ENCODE measurements at regions not wholly inside any gene's neighbourhood (a gene's known extent, or its start where the extent isn't known, plus 50 kb on each side); places are given as distances from the start of the nearest gene placed in this dataset.
"Not testable (repeated sequence)": the region's sequence is repeated elsewhere in the genome, so short reads cannot be mapped to it uniquely, and the experiment has no call there.

DNA sequence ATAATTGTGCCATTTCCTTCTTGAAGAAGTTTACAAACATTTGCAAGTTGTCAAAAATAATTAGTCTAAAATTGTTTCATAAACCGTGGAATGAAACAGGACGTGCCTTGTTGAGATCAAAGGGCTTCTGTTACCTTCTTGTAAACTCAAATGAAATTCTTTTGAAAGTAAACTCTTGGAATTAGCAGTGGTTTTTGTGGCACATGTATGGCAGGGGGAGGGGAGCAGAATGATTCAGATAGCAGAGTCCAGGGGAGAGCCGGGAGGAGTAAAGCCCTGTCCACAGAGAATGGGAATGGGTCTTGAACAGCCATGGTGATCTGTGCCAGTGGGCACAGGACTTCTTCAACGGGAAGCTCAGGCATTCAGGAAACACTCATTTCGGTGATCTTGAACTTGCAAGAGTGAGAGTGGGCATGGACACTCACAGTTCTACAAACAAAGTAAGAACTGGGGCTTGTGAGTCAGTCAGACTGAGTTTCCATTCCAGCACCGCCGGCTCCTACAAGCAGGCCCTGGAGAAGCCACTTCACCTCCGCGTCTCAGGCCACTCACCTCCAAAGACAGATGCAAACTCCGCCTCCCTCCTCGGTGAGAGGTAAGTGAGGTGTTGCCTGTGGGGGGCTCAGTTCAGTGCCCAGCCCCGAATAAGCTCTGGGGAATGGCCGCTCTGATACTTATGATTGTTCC, 143.1 kb downstream of the CDH26 start:
- Mint-ChIP-seq H3K36me3 (ENCODE audit: low read depth) (no peaks in the 10 kb centered on the region), H3K4me3 (no peak overlapping the region), H3K9me3 (no peaks in the 10 kb centered on the region), H3K4me1 (ENCODE audit: low read depth) (no peaks in the 10 kb centered on the region), H3K27ac (no peak overlapping the region), H3K27me3 (ENCODE audit: low read depth) (peaks cover 7% of the 10 kb centered on the region)
- intact Hi-C loops (cut with micrococcal nuclease), result no loop called here
- CTCF ChIA-PET, result no interaction called here
- no peak for DNase-seq

DNA sequence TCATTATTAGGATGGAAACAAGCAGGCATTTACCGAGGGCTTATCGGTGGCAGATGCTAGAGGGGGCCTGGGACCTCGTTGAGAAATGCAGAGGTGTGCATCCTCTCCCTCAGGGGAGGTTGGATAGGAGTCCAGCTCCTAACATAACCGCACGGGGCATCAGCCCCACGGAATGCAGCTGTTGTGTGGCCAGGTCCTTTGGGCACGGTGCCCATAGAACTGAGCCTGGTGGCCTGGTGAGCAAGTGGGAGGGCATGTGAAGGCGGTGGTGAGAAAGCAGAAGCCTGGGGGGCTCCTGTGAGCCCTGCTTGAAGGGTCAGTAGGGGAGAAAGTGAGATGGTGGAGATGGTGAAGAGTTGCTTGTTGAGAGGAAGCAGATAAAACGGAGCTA, 143.7 kb downstream of the CDH26 start:
- Mint-ChIP-seq H3K36me3 (ENCODE audit: low read depth) (no peaks in the 10 kb centered on the region), H3K27ac (no peak overlapping the region), H3K4me3 (no peak overlapping the region), H3K9me3 (no peaks in the 10 kb centered on the region), H3K27me3 (ENCODE audit: low read depth) (peaks cover 7% of the 10 kb centered on the region), H3K4me1 (ENCODE audit: low read depth) (no peaks in the 10 kb centered on the region)
- CTCF ChIA-PET, result no interaction called here
- no peak for DNase-seq
- intact Hi-C loops (cut with micrococcal nuclease), result no loop called here

DNA sequence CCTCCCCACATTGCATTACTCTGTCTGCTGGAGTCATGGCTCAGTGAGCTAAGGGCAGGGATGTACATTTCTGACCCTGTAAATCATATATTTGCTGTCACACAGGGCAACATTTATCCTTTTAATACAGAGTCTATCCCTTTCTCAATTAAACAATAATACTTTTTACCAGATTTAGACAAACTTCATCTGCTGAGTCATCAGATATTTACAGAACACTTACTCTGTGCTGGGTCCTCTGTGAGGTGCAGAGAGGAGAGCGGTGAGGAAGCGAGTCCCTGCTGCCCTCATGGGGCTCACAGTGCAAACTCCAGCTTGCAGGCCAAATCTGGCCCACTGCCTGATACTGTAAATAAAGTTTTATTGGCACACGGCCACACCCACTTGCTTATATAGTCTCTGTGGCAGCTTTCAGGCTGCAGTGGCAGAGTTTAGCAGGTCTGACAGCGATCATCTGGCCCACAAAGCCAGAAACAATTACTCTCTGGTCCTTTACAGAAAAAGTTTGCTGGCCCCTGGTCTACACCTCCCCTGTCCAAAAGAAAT, 144.5 kb downstream of the CDH26 start:
- no peak for DNase-seq
- intact Hi-C loops (cut with micrococcal nuclease), result no loop called here
- no peak overlapping the region for H3K4me3 Mint-ChIP-seq
- CTCF ChIA-PET, result no interaction called here
- H3K27ac Mint-ChIP-seq, result no peak overlapping the region
- H3K27me3 Mint-ChIP-seq (ENCODE audit: low read depth), result peaks cover 6% of the 10 kb centered on the region
- no peaks in the 10 kb centered on the region for H3K4me1 Mint-ChIP-seq (ENCODE audit: low read depth)
- H3K9me3 Mint-ChIP-seq, result no peaks in the 10 kb centered on the region
- H3K36me3 Mint-ChIP-seq (ENCODE audit: low read depth), result no peaks in the 10 kb centered on the region

DNA sequence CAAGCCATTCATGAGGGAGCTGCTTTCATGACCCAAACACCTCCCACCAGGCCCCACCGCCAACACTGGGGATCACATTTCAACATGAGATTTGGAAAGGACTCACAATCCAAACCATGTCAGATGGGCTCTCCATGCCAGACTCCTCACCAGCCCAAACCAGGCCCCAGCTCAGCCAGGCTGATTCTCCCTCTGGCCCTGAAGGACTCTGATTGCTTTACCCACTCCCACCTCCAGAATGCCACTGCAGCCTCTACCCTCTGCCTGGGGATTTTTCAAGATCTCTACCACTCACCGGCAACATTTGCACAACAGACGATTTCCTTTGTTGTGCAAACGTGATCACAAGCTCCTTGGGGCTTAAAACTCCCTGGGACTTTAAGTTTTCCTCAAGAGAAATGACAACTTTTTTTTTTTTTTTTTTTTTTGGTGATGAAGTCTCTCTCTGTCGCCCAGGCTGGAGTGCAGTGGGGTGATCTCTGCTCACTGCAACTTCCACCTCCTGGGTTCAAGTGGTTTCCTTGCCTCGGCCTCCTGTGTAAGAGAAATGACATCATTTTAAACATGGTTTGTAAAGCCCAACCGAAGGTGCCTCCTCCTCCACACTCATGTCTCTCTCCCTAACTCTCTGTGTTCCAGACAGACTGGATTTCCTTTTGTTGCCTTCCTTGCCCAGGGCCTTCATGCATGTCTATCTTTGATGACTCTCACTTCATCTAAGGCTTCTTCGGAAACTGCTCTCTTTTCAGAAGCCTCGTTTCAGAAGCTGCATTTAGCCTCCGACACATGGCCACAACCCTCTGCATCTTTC, 147.0 kb downstream of the CDH26 start:
- Mint-ChIP-seq H3K4me3 (no peak overlapping the region), H3K27me3 (ENCODE audit: low read depth) (peaks cover 4% of the 10 kb centered on the region), H3K9me3 (no peaks in the 10 kb centered on the region), H3K36me3 (ENCODE audit: low read depth) (no peaks in the 10 kb centered on the region), H3K27ac (no peak overlapping the region), H3K4me1 (ENCODE audit: low read depth) (no peaks in the 10 kb centered on the region)
- CTCF ChIA-PET, result interaction anchor here (0.6 kb wide), 1 partner anchor 129 kb away, joined by 3 read pairs; no protein-coding TSS in a partner anchor
- no peak for DNase-seq
- intact Hi-C loops (cut with micrococcal nuclease), result no loop called here

DNA sequence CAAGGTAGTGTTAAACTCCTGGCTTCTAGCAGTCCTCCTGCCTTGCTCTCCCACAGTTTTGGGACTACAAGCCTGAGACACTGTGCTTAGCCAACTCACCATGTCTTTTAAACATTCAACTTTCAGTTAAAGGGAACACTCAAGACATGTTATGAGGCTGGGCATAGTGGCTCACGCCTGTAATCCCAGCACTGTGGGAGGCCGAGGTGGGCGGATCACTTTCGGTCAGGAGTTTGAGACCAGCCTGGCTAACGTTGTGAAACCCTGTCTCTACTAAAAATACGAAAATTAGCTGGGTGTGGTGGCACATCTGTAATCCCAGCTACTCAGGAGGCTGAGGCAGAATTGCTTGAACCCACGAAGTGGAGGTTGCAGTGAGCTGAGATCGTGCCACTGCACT, 148.0 kb downstream of the CDH26 start:
- CTCF ChIA-PET, result not testable (repeated sequence)

DNA sequence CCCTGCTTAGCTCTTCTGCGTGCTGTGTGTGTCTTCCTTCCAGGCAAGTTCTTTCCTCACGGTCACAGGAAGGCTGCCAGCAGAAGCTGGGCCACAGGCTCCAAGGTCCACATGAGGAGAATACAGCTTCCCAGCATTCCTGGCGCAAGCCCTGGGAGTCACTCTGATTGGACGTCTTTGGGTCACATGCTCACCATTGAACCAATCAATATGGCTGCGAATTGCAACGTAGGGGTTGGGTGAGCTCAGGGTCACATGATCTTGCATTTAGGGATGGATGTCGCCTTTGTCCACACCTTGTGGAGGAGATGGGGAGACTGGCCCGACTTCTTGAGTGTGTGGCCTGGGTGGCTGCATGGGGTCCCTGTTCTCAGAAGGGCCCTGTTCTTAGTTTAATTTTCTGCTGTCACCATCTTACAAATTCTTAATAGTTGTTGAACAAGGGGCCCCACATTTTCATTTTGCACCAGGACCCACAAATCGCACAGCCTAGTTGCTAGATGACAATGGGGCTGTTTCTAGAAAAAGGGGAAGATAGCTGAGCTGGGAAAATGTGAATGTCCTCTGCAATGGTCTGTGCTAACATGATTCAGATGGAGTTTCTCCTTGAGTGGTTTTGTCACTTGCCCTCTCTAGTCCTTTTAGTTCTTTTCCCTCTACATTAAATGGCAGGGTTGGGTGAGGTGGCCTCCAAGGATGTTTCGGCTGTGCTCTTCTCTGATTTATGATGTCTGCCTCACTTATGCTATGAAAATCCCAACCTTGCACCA, 149.6 kb downstream of the CDH26 start:
- intact Hi-C loops (cut with micrococcal nuclease), result no loop called here
- no peak overlapping the region for H3K27ac Mint-ChIP-seq

More for the DNA sequence above, 148.0 kb downstream of the CDH26 start:
- H3K27me3 Mint-ChIP-seq (ENCODE audit: low read depth); intact Hi-C loops (cut with micrococcal nuclease); H3K36me3 Mint-ChIP-seq (ENCODE audit: low read depth); H3K27ac Mint-ChIP-seq; H3K4me1 Mint-ChIP-seq (ENCODE audit: low read depth); DNase-seq; H3K9me3 Mint-ChIP-seq; H3K4me3 Mint-ChIP-seq: not testable (repeated sequence)

DNA sequence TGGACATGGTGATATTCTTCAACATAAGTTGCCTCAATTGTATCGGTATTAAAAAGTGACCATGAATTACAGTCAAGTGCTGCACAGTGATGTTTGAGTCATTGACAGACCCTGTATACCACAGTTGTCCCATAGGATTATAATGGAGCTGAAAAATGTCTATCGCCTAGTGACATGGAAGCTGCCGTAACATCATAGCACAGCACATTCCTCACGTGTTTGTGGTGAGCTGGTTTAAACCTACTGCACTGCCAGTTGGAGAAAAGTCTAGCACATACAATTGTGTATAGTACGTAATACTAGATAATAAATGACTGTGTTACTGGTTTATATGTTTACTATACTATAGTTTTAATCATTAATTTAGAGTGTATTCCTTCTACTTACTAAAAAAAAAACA, 150.2 kb downstream of the CDH26 start:
- peaks cover 3% of the 10 kb centered on the region for H3K27me3 Mint-ChIP-seq (ENCODE audit: low read depth)

More for the DNA sequence above, 149.6 kb downstream of the CDH26 start:
- CTCF ChIA-PET, result no interaction called here
- Mint-ChIP-seq H3K4me3 (no peak overlapping the region), H3K36me3 (ENCODE audit: low read depth) (no peaks in the 10 kb centered on the region), H3K9me3 (no peaks in the 10 kb centered on the region), H3K27me3 (ENCODE audit: low read depth) (no peaks in the 10 kb centered on the region), H3K4me1 (ENCODE audit: low read depth) (no peaks in the 10 kb centered on the region)
- no peak for DNase-seq

DNA sequence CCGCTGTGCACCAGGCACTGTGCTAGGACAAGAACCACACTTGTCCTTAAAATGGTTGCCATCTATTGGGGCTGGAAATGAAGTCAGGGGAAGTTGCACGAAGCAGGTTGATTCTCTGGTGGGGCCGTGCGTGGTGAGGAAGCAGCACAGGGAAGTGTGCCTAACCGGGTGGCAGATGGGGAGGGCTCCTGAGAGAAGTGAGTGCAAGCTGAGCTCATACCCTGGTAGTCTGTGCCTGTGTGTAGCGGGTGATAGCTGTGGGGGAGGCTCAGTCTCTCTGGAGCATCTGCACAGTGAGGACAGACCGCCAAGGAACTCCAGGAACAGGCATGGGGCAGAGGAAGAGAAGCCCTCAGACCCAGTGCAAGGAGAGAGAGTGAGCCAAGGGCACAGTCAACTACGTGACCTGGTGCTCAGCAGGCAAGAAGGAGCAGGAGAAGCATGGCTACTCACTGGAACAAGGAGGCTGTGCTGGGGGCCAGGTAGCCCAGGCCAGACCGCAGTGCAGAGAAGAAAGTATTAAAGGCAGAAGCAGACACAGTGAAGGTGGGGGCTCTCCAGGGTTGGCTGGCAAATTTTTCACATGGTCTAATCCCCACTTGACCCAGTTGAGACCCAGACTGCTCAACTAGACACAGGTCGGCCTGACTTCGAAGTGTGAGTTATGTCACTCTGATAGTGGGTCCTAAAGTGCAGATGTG, 155.0 kb downstream of the CDH26 start:
- H3K9me3 Mint-ChIP-seq, result no peaks in the 10 kb centered on the region

More for the DNA sequence above, 150.2 kb downstream of the CDH26 start:
- H3K4me3 Mint-ChIP-seq, result no peak overlapping the region
- no peaks in the 10 kb centered on the region for H3K36me3 Mint-ChIP-seq (ENCODE audit: low read depth)
- no peak overlapping the region for H3K27ac Mint-ChIP-seq
- H3K4me1 Mint-ChIP-seq (ENCODE audit: low read depth), result no peaks in the 10 kb centered on the region
- intact Hi-C loops (cut with micrococcal nuclease), result no loop called here
- CTCF ChIA-PET, result no interaction called here
- H3K9me3 Mint-ChIP-seq, result no peaks in the 10 kb centered on the region
- DNase-seq, result no peak

DNA sequence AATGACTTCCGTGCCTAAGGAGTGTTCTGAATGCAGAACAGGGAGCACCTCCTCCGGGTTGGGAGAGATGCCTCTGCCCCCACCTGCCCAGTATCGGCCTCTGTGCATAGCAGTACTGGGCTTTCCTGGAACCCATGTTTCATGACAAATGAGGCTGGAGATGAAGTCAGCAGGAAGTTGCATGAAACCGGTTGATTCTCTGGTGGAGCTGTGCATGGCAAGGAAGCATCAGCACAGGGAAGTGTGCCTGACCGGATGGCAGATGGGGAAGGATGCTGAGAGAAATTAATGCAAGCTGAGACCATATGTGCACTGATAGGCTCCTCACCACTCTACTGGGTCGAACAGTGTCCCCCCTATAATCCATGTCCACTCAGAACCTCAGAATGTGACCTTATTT, 155.5 kb downstream of the CDH26 start:
- CTCF ChIA-PET, result no interaction called here
- DNase-seq, result no peak
- Mint-ChIP-seq H3K27ac (no peak overlapping the region), H3K9me3 (no peaks in the 10 kb centered on the region), H3K4me3 (no peak overlapping the region), H3K27me3 (ENCODE audit: low read depth) (peaks cover 5% of the 10 kb centered on the region), H3K36me3 (ENCODE audit: low read depth) (no peaks in the 10 kb centered on the region), H3K4me1 (ENCODE audit: low read depth) (peaks cover 5% of the 10 kb centered on the region)
- intact Hi-C loops (cut with micrococcal nuclease), result no loop called here

More for the DNA sequence above, 155.0 kb downstream of the CDH26 start:
- CTCF ChIA-PET, result interaction anchor here (0.6 kb wide), 1 partner anchor 80 kb away, joined by 3 read pairs; no protein-coding TSS in a partner anchor
- Mint-ChIP-seq H3K27me3 (ENCODE audit: low read depth) (peaks cover 5% of the 10 kb centered on the region), H3K27ac (no peak overlapping the region), H3K4me1 (ENCODE audit: low read depth) (peaks cover 5% of the 10 kb centered on the region), H3K4me3 (no peak overlapping the region), H3K36me3 (ENCODE audit: low read depth) (no peaks in the 10 kb centered on the region)
- DNase-seq, result no peak
- intact Hi-C loops (cut with micrococcal nuclease), result no loop called here

DNA sequence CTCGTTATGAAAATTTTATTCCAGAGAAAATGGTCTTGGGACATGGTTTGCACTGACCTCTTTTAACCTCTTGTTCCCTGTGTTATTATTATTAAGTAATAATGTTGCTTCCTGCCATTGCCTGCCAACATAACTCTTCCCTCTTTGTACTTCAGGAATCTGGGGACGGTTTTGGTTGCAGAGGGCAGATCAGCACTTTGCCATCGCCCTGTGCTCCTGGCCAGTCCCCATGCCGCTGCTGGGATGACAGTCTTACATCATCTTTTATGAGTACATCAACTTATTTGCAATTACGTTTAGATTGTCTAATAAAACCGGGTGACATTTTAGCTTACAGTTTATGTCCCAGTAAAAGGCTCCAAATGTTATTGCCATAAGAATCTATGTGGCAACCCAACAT, 157.2 kb downstream of the CDH26 start:
- H3K4me3 Mint-ChIP-seq, result no peak overlapping the region
- peaks cover 5% of the 10 kb centered on the region for H3K27me3 Mint-ChIP-seq (ENCODE audit: low read depth)
- H3K9me3 Mint-ChIP-seq, result no peaks in the 10 kb centered on the region
- H3K27ac Mint-ChIP-seq, result no peak overlapping the region
- intact Hi-C loops (cut with micrococcal nuclease), result no loop called here
- CTCF ChIA-PET, result no interaction called here
- no peak for DNase-seq
- H3K36me3 Mint-ChIP-seq (ENCODE audit: low read depth), result no peaks in the 10 kb centered on the region
- peaks cover 5% of the 10 kb centered on the region for H3K4me1 Mint-ChIP-seq (ENCODE audit: low read depth)

DNA sequence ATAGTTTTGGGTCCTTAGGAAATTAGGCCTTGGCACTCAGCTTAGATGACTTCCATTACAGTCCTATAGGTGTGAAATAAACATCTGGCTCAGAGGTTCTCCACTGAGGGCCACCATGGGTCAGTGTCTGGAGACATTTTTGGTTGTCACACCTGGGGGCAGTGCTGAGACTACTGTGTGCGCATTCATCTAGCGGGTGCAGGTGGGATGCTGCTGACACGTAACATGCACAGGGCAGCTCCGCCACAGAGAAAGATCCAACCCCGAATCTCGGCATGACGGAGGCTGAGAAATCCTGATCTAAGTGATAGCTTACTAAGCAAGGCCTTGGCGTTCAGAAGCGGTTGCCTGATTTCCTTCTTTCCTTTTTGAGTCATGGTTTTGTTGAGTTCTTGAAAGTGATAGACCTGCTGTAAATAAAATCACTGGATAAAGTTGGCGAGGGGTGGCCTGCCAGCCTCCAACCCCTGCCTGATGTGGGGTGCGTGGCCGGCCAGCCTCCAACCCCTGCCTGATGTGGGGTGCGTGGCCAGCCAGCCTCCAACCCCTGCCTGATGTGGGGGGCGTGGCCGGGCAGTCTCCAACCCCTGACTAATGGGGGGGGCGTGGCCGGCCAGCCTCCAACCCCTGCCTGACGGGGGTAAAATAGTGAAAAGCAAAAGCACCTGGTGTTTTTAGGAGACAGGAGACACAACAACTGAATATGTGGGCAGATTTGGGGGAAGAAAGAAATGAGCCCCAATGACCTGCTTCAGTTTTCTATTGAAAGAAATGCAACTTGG, 158.1 kb downstream of the CDH26 start:
- CTCF ChIA-PET, result interaction anchor here (1.7 kb wide), 1 partner anchor 59 kb away, joined by 4 read pairs; no protein-coding TSS in a partner anchor
- H3K27ac Mint-ChIP-seq, result no peak overlapping the region

More for the DNA sequence above, 158.1 kb downstream of the CDH26 start:
- Mint-ChIP-seq H3K4me3 (no peak overlapping the region), H3K27me3 (ENCODE audit: low read depth) (peaks cover 5% of the 10 kb centered on the region), H3K9me3 (no peaks in the 10 kb centered on the region), H3K4me1 (ENCODE audit: low read depth) (peaks cover 5% of the 10 kb centered on the region), H3K36me3 (ENCODE audit: low read depth) (no peaks in the 10 kb centered on the region)
- DNase-seq, result no peak
- intact Hi-C loops (cut with micrococcal nuclease), result no loop called here

Measured in activated naive CD4-positive, alpha-beta T cell treated with anti-CD3 and anti-CD28 coated beads for 36 hours (primary cell).